Stimulated activated CD4-positive, alpha-beta T cell treated with anti-CD3 and anti-CD28 coated beads, Interleukin-1b, Interleukin-23, amount 100 ng/mL, for 4 hours (primary cell): ENCODE measurements at regions not wholly inside any gene's neighbourhood (a gene's known extent, or its start where the extent isn't known, plus 50 kb on each side); places are given as distances from the start of the nearest gene placed in this dataset.

Source experiments
- DNase-seq, 2 donors: peaks; one replicate each; pipeline ENCODE4 v3.0.0-alpha.2; 2020; ENCODE audit warnings: low read depth in 2 of 2

GRCh38 chr21:35428937-35429336 is 379.8 kb upstream of the RUNX1 start:
- DNase-seq, result no peak

DNA sequence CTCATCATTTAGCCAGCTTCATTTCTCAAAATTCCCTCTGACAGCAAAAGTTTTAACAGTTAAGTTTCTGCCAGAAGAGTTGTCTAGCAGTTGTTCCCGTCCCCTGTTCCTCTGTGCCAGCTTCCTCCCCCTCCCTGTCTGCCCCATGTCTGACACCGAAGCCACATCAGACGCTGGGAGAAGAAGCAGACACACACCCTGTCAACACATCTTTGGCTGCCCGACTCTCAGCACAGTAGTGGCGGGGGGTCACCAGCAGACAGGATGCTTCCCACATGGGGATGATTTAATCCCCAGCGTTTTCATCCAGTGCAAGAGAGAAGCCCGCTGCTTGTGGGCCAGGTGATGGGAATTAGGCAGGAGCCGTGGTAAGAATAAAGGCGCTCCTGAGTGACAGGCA is 379.4 kb upstream of the RUNX1 start:
- peak; percentile 18 to 20 for DNase-seq

- no peak for DNase-seq
Measured at GRCh38 chr21:35428001-35428320, 378.9 kb upstream of the RUNX1 start.

DNA sequence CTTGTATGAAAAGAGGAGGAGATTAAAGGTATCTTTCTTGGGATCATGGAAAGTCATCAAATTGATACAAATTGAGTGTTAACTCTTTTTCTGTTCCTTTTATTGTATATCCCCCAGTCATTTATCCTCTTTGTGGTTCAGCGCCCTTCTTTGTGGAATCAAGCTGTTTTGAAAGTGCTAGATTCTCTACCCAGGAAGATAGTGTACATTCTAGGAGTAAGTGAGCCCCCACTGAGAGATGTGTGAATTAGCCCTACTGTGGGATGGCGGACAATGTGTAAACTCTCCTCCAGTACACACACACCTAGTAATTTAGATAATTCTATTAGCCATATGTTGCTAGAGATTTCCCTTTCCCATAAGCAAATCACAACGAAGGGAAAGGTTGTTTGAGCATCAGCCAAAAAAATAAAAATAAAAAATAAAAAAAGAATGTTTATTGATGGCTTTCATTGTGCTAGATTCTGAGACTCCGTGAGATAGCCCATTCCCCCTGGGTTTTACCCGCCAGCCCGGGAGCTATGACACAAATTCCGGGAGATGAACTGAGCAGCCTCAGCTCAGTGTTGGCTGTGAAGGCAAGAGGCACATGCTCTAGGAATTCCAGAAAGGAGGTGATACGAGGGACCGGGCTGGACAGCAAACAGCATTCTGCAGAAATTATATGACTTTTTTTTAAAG is 378.4 kb upstream of the RUNX1 start:
- DNase-seq, result no peak

DNA sequence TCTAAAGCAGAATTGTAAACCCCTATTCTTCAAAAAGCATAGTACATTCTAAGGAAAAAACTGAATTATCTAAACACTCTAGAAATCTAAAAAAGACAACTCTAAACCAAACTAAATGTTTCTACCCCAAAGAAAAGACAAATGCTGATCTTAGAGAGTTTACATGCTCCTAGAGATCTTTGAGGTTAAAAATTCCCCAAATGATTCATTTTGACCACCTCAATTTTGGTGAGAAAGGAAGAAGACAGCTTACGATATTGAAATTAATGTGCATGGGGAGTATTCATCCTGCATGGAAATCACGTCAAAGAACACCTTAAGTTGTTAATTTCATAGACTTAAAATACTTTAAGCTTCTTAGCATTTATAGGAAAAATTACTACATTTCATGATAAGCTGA is 377.8 kb upstream of the RUNX1 start:
- DNase-seq, result no peak

- DNase-seq, result no peak
Measured at GRCh38 chr21:35426469-35426868, 377.4 kb upstream of the RUNX1 start.

DNA sequence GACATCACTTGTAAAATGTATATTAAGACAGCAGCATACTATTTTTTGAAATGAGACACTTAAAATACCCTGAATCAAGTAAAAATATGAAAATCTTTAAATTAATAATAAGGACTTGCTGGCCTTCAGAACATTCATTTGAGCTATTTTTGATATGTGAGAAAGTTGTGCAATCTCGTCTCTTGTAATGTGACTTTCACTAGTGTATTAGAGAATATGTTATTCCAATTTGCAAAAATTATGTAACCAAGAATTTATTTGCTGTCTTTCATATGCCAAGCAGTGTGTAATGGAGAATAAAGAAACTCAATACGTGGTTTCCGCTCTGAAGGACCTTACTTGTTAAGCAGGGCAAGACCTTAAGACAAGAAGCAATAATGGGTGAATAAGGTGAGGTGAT is 375.0 kb upstream of the RUNX1 start:
- DNase-seq, result no peak

DNA sequence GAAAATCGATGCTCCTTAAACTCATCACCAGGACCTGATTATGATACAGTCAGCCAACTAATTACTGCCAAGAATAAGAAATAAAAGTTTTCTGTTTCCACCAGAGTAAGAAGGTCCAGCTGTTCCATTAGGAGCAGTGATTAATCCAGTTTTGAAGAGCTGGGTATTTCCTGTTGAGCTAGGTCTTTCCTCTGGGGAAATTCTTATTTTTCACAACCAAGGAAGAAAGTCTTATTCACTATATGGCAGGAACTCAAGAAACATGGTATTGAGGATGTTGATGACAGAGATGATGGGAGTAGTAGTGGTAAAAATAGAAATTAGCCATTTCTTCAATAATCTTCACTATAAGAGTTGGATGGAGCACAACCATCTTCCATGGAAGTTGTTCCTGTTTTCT is 374.6 kb upstream of the RUNX1 start:
- DNase-seq, result no peak

DNA sequence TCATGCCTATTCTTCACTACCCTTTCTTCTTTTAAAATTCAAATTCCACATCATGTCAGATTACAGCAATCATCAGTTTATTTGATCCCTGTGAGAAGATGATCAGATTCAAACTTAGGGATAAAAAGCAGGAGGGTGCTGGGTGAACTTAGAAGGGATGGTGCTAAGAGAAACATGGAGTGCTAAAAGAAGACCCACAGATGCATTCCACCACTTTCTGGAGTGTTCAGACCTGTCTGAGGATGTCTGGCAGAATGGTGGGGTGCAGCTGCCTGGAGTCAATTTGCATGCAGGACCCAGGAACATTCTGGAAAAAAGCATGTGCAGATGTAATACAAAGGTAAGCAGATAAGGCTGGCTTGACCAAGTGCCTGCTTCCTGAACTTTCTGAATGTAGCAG is 372.9 kb upstream of the RUNX1 start:
- no peak for DNase-seq

- no peak for DNase-seq
Measured at GRCh38 chr21:35421221-35421620, 372.1 kb upstream of the RUNX1 start.

DNA sequence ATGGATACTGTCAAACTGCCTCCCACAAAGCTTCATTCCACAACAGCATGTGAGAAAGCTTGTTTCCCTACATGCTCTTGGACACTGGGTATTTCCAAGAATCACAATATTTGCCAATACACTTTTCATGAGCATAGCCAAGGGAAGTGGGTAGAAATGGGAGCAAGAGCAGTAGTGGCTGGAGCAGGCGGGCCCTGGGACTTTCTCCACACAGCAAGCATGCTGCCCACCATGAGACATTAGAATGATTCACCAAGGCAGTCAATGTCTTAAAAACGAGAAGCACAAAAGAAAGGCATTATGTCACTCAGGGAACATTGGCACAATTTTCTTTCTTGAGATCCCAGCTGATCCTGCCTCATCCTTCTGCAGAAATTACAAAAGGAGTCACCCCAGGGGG is 371.6 kb upstream of the RUNX1 start:
- no peak for DNase-seq

GRCh38 chr21:35417762-35418161 is 368.7 kb upstream of the RUNX1 start:
- DNase-seq, result no peak

DNA sequence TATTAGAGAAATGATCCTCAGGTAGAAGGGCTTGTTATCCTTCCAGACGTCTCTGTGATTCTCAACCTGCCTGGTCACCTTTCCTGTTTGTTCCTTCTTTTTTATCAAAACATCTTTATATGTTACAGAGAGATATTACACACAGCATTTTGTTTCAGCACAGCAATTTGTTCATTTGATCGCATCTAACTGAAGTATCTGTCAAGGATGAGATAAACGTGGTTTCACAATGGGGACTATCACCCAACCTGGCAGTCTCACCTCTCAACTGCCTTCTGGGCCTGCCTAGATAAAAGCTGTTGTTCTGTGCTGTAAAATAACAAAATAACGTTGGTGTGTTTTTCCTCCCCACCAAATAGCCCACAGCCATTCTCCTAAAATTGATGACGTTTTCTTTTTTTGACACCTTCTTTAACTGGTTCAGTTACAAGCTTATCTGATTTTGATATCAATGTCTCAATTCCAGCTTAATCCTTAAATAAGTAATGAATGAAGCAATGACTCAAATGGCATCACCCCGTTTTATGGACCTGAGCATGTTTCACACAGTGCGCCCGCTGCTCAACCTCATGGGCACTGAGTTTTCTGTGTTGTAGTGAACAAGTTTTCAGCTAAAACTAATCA is 367.9 kb upstream of the RUNX1 start:
- no peak for DNase-seq

DNA sequence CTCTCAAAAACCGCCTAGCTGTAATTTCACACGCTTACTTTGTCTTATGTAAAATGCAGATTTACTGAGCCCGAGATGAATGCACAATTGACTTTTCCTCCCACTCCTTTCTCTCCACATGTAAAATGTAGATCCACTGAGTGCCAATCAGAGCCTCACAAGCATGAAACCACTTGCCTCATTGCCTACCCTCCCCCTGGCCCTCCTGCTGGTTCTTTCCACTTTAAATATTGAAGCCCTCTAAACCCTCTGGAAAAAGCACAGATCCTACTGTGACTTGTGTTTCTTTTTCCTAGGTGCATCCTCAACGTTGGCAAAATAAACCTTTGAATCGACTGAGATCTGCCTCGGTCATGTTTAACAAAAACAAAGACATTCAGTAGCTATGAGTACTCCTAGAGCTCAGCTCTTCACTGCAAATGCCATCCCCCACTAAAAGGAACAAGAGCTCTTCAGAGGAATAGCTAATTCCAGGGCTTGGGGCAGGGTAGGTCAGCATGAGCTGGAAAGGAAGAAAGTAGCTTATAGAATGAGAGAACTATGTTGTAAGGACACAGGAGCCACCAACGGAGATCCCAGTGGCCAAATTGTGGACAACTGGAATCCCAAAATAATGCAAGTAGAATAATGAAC is 365.5 kb upstream of the RUNX1 start:
- no peak for DNase-seq

DNA sequence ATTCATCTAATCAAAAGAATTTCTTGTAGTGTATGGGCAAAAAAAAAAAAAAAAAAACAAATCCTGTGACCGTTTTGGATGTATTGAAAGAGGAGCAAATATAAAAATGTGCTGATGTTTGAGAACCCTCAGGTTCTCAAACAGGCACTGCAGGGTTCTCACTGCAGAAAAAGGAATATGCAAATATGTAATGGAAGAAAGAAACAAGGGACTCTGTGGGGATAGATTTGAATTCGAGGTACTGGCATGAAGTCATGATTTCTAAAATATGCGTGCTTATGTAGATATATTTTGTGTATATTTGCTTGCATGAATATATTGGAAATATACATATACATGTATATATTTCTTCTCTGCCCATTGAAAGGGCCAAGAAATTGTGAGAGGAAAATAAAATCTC is 365.0 kb upstream of the RUNX1 start:
- DNase-seq, result no peak

GRCh38 chr21:35412231-35412630 is 363.1 kb upstream of the RUNX1 start:
- DNase-seq, result no peak

DNA sequence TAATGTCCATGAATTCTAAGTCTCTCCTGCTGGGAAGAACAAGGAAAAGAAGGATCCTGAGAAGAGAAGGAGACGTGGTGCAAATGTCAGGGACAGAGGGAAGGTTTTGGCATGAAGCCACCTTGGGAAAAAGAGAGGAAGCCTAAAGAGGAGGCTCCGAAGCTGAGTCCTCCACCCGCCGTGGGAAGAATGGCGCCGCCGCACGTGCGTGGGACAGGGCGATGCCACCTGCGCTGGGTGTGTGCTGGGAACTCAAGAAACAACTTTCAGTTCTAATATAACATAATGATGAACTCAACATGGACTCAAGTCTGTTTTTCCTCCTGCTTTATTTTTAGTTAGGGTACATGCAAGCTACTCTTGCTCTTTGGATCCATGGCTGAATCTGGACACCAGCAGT is 362.3 kb upstream of the RUNX1 start:
- DNase-seq, result no peak

GRCh38 chr21:35410656-35411055 is 361.6 kb upstream of the RUNX1 start:
- DNase-seq, result no peak

DNA sequence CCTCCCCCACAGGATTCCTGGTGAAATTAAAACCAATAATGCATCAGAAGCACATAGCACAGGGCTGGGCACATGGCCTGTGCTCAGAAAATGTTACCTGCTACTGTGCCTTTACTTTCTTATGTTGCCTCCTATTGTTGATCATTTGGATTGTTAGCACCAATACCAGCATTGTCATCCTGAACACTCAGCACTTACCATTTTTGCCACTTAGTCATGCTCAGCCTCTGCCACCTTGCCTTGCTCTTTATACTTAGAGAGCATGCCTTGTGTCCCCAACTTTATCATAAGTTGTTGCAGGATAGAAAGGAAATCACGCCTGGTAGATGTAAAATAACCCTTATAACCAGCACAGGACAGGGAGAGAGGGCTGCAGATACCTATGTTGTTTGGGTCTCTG is 361.0 kb upstream of the RUNX1 start:
- no peak for DNase-seq

GRCh38 chr21:35408401-35408800 is 359.3 kb upstream of the RUNX1 start:
- DNase-seq, result no peak

- no peak for DNase-seq
Measured at GRCh38 chr21:35406635-35407034, 357.5 kb upstream of the RUNX1 start.

GRCh38 chr21:35405981-35406380 is 356.9 kb upstream of the RUNX1 start:
- no peak for DNase-seq

- DNase-seq, result no peak
Measured at GRCh38 chr21:35404247-35404646, 355.1 kb upstream of the RUNX1 start.

DNA sequence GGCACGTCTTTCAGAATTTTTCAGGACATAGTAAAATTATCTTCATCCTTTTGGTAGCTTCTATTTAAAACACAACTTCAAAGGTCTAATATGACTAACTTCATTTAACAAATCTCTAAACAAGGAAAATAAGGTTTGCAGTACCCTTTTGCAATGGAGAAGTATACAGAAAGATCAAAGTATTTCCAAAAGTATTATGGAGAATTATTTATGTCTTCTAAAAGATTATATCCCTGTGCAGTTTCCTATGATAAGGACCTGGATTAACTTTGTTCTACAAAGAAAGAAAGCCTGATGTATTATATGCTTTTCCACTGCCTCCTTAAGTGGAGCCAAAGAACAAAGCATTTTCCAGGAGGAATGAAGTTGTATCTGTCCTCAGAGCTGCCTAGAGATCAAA is 353.0 kb upstream of the RUNX1 start:
- DNase-seq, result no peak
